ENCODE measurements at regions not wholly inside any gene's neighbourhood (a gene's known extent, or its start where the extent isn't known, plus 50 kb on each side); places are given as distances from the start of the nearest gene placed in this dataset.
"Not testable (repeated sequence)": the region's sequence is repeated elsewhere in the genome, so short reads cannot be mapped to it uniquely, and the experiment has no call there.

DNA sequence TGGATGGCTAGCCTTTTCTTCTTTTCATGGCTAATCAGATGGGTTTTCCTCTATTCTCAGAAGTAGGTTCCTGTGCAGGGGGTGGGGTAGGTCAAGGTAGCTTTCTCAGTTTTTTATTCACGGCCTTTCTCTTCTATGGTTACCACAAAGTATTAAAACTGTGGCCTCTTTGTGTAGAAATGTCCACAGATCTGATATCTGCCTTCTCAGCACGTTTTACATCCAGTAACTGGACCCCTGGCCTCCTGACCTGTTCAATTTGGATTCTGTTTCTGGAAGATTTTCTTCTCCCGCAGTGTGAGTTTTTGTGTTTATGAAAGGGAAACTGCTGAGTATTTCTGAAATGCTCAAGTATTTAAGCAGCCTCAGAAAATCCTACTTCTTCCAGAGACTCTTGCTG is 688.5 kb downstream of the RAPGEF2 start:
- TF ChIP-seq, protein P1, sequence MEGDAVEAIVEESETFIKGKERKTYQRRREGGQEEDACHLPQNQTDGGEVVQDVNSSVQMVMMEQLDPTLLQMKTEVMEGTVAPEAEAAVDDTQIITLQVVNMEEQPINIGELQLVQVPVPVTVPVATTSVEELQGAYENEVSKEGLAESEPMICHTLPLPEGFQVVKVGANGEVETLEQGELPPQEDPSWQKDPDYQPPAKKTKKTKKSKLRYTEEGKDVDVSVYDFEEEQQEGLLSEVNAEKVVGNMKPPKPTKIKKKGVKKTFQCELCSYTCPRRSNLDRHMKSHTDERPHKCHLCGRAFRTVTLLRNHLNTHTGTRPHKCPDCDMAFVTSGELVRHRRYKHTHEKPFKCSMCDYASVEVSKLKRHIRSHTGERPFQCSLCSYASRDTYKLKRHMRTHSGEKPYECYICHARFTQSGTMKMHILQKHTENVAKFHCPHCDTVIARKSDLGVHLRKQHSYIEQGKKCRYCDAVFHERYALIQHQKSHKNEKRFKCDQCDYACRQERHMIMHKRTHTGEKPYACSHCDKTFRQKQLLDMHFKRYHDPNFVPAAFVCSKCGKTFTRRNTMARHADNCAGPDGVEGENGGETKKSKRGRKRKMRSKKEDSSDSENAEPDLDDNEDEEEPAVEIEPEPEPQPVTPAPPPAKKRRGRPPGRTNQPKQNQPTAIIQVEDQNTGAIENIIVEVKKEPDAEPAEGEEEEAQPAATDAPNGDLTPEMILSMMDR (IDR thresholded peaks at IDR 0.05) = no peak
- DNase-seq (ENCODE audit: low spot score) = no peak
- H3K9me3 ChIP-seq = no peaks in the 10 kb centered on the region
- no peaks in the 10 kb centered on the region for H3K4me1 ChIP-seq (ENCODE audit: control insufficient read depth in 1 of 2, low read depth in 2 of 2)
- no peaks in the 10 kb centered on the region for H3K27me3 ChIP-seq (replicated peaks; ENCODE audit: insufficient read depth)
- H3K27ac ChIP-seq = no peak overlapping the region
- no peak for ATAC-seq (ENCODE audit: insufficient number of reproducible peaks, low FRiP score, low read depth)
- H3K36me3 ChIP-seq = no peaks in the 10 kb centered on the region
- H3K4me3 ChIP-seq = no peak overlapping the region

DNA sequence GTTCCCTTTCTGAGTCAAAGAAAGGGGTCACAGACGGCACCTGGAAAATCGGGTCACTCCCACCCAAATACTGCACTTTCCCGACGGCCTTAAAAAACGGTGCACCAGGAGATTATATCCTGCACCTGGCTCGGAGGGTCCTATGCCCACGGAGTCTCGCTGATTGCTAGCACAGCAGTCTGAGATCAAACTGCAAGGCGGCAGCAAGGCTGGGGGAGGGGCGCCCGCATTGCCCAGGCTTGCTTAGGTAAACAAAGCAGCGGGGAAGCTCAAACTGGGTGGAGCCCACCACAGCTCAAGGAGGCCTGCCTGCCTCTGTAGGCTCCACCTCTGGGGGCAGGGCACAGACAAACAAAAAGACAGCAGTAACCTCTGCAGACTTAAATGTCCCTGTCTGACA is 701.7 kb downstream of the RAPGEF2 start:
- H3K36me3 ChIP-seq; H3K27ac ChIP-seq; H3K27me3 ChIP-seq (replicated peaks; ENCODE audit: insufficient read depth); DNase-seq (ENCODE audit: low spot score); ATAC-seq (ENCODE audit: insufficient number of reproducible peaks, low FRiP score, low read depth); H3K4me1 ChIP-seq (ENCODE audit: control insufficient read depth in 1 of 2, low read depth in 2 of 2); H3K9me3 ChIP-seq; H3K4me3 ChIP-seq: not testable (repeated sequence)

DNA sequence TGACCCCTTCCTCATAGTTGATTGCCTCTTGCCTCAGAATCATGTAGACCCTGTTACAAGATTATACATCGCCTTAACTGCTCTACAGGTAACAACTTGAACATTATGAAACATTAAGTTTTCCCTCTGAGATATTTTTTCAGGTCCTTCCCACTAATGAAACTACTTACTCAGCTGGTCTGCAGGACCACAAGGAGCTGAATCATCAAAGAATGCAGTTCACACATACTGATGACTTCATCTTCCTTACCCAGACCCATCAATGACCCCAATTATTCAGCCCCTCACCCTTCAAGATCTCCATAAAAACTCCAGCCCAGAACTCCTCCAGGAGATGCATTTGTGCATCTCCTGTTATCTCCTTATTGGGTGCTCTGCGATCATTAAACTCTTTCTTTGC is 720.9 kb downstream of the RAPGEF2 start:
- TF ChIP-seq, protein P1 (IDR thresholded peaks at IDR 0.05) = no peak
- Histone ChIP-seq H3K27ac (no peak overlapping the region), H3K36me3 (no peaks in the 10 kb centered on the region), H3K27me3 (replicated peaks; ENCODE audit: insufficient read depth) (no peaks in the 10 kb centered on the region), H3K4me3 (no peak overlapping the region), H3K4me1 (ENCODE audit: control insufficient read depth in 1 of 2, low read depth in 2 of 2) (no peaks in the 10 kb centered on the region), H3K9me3 (peaks cover 4% of the 10 kb centered on the region)
- no peak for DNase-seq (ENCODE audit: low spot score)
- ATAC-seq (ENCODE audit: insufficient number of reproducible peaks, low FRiP score, low read depth) = no peak

DNA sequence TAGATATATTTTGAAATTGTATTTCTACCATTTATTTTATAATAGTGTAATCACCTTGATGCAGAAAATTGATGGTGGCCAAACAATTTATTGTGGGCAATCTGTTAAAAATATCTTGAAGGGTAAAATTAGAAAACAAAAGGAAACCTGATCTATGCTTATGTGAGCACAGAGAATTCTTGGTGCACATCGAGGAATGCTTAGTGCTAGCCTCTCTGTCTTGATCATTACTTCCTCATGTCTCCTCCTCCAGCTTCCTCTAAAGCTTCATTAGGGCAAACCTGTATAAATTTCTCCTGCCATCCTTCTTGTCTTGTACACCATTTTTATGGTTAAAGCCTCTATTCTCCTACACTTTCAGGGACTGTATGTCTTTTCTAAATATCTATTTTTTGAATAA is 725.8 kb downstream of the RAPGEF2 start:
- H3K9me3 ChIP-seq = no peaks in the 10 kb centered on the region
- no peaks in the 10 kb centered on the region for H3K27me3 ChIP-seq (replicated peaks; ENCODE audit: insufficient read depth)
- no peaks in the 10 kb centered on the region for H3K4me1 ChIP-seq (ENCODE audit: control insufficient read depth in 1 of 2, low read depth in 2 of 2)
- TF ChIP-seq, protein P1 (IDR thresholded peaks at IDR 0.05) = no peak
- no peak for DNase-seq (ENCODE audit: low spot score)
- no peaks in the 10 kb centered on the region for H3K36me3 ChIP-seq
- H3K27ac ChIP-seq = no peak overlapping the region
- no peak overlapping the region for H3K4me3 ChIP-seq
- no peak for ATAC-seq (ENCODE audit: insufficient number of reproducible peaks, low FRiP score, low read depth)

DNA sequence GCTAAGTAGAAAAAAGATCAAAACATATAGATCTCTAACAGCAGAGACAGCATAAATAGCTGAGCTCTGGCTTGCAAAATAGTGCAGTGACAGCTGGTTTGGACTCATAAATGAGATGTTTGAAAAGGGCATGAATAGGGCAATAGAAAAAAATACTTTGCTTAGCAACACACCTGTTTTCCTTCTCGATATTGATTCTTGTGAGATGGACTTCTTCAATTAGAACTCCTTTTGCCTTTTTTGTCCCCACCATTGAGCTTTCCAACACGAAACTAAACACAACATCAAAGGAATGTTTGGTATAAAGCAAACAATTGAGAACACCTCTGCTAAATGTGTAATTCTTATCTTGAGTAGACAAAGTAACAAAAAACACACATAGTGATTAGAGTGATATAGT is 726.3 kb downstream of the RAPGEF2 start:
- Histone ChIP-seq H3K27ac (no peak overlapping the region), H3K27me3 (replicated peaks; ENCODE audit: insufficient read depth) (no peaks in the 10 kb centered on the region), H3K36me3 (no peaks in the 10 kb centered on the region), H3K9me3 (no peaks in the 10 kb centered on the region), H3K4me3 (no peak overlapping the region), H3K4me1 (ENCODE audit: control insufficient read depth in 1 of 2, low read depth in 2 of 2) (no peaks in the 10 kb centered on the region)
- TF ChIP-seq, protein P1 (IDR thresholded peaks at IDR 0.05) = no peak
- ATAC-seq (ENCODE audit: insufficient number of reproducible peaks, low FRiP score, low read depth) = no peak
- no peak for DNase-seq (ENCODE audit: low spot score)

DNA sequence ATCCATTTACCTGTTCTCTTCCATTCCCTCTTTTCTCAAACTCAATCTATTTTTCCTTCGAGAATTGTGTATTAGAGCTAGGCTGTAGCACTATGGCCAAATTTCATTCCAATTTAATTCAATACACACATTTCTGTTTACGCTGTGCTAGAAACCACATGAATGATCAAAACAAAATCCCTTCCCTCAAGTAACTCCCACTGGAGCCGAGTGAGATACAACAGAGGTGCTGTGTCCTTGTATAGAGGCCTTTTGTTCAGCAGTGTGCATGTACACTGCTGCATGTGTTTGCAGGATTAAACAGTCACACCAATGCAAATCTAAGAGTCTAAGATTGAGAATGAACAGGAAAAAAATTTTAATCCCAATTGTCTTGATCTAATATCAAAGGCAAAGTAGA is 734.2 kb downstream of the RAPGEF2 start:
- H3K36me3 ChIP-seq = no peaks in the 10 kb centered on the region
- no peak overlapping the region for H3K27ac ChIP-seq
- H3K9me3 ChIP-seq = no peaks in the 10 kb centered on the region
- no peaks in the 10 kb centered on the region for H3K4me1 ChIP-seq (ENCODE audit: control insufficient read depth in 1 of 2, low read depth in 2 of 2)
- DNase-seq (ENCODE audit: low spot score) = no peak
- no peaks in the 10 kb centered on the region for H3K27me3 ChIP-seq (replicated peaks; ENCODE audit: insufficient read depth)
- no peak overlapping the region for H3K4me3 ChIP-seq
- TF ChIP-seq, protein P1 (IDR thresholded peaks at IDR 0.05) = no peak
- no peak for ATAC-seq (ENCODE audit: insufficient number of reproducible peaks, low FRiP score, low read depth)

Measured in thoracic aorta (tissue), 2 donors.